Peyer's patch (tissue), 4 donors: ENCODE measurements at regions not wholly inside any gene's neighbourhood (a gene's known extent, or its start where the extent isn't known, plus 50 kb on each side); places are given as distances from the start of the nearest gene placed in this dataset.

Experiments
- DNase-seq, 3 donors: peaks; one replicate each; pipeline ENCODE4 v3.0.0-alpha.2; 2017 to 2019
- H3K27ac ChIP-seq, 4 donors: fragments of 200-600 bp; sonication (generic); one replicate each; pipeline ENCODE4 v1.5.1; 2016 to 2019
- H3K27me3 ChIP-seq, 2 donors: fragments of 200-600 bp; sonication (generic); one replicate each; pipeline ENCODE4 v1.5.1; 2019
- H3K36me3 ChIP-seq, 3 donors: fragments of 200-600 bp; sonication (generic); one replicate each; pipeline ENCODE4 v1.5.1; 2016 to 2019
- H3K4me1 ChIP-seq, 4 donors: fragments of 200-600 bp; sonication (generic); one replicate each; pipeline ENCODE4 v1.5.1; 2016 to 2019
- H3K4me3 ChIP-seq, 4 donors: fragments of 200-600 bp; sonication (generic); 1 replicate in 3 of 4; 2 replicates in 1 of 4; pipeline ENCODE4 v1.5.1; 2016 to 2019; ENCODE audit warnings: mild to moderate bottlenecking in 1 of 4
- H3K9me3 ChIP-seq, 4 donors: fragments of 200-600 bp; sonication (generic); one replicate each; pipeline ENCODE4 v1.5.1; 2016 to 2019; ENCODE audit warnings: mild to moderate bottlenecking in 1 of 4
- CTCF ChIP-seq, 6 experiments: fragments of 450-650 bp in 4 of 6; fragments of 200-600 bp in 2 of 6; sonication (generic) in 1 of 6; IDR thresholded peaks; one replicate each; pipeline ENCODE4 v1.5.1; 2017 to 2019; ENCODE audit warnings: antibody characterized with exemption in 6 of 6, mild to moderate bottlenecking in 3 of 6, moderate library complexity in 1 of 6
- POLR2A ChIP-seq, 2 donors: fragments of 450-650 bp; IDR thresholded peaks; one replicate each; pipeline ENCODE4 v1.5.1; 2017; ENCODE audit warnings: antibody characterized with exemption in 2 of 2, mild to moderate bottlenecking in 2 of 2, moderate library complexity in 2 of 2

- TF ChIP-seq POLR2A (IDR thresholded peaks at IDR 0.05) (no peak), CTCF (IDR thresholded peaks at IDR 0.05) (no peak)
Measured at GRCh38 chr1:64363111-64363510, 106.8 kb upstream of the CACHD1 start.

GRCh38 chr1:64363616-64364015, 106.3 kb upstream of the CACHD1 start:
- Histone ChIP-seq H3K36me3 (no peaks in the 10 kb centered on the region), H3K4me3 (no peak overlapping the region), H3K27ac (no peak overlapping the region), H3K4me1 (no peaks in the 10 kb centered on the region), H3K9me3 (no peaks in the 10 kb centered on the region), H3K27me3 (no peaks in the 10 kb centered on the region)
- TF ChIP-seq CTCF (IDR thresholded peaks at IDR 0.05) (no peak), POLR2A (IDR thresholded peaks at IDR 0.05) (no peak)
- DNase-seq = no peak

More at GRCh38 chr1:64363111-64363510, 106.8 kb upstream of the CACHD1 start:
- Histone ChIP-seq H3K4me3 (no peak overlapping the region), H3K27ac (no peak overlapping the region), H3K9me3 (no peaks in the 10 kb centered on the region), H3K27me3 (no peaks in the 10 kb centered on the region), H3K4me1 (no peaks in the 10 kb centered on the region), H3K36me3 (no peaks in the 10 kb centered on the region)
- DNase-seq = no peak

GRCh38 chr1:64366821-64367220, 103.1 kb upstream of the CACHD1 start:
- TF ChIP-seq CTCF (IDR thresholded peaks at IDR 0.05) (no peak), POLR2A (IDR thresholded peaks at IDR 0.05) (no peak)
- no peaks in the 10 kb centered on the region for H3K4me1 ChIP-seq
- no peaks in the 10 kb centered on the region for H3K27me3 ChIP-seq
- H3K27ac ChIP-seq = no peak overlapping the region
- no peak overlapping the region for H3K4me3 ChIP-seq
- H3K9me3 ChIP-seq = no peaks in the 10 kb centered on the region
- H3K36me3 ChIP-seq = no peaks in the 10 kb centered on the region
- no peak for DNase-seq

GRCh38 chr1:64368344-64368743, 101.6 kb upstream of the CACHD1 start:
- DNase-seq = no peak
- H3K4me3 ChIP-seq = no peak overlapping the region
- no peak overlapping the region for H3K27ac ChIP-seq
- no peaks in the 10 kb centered on the region for H3K27me3 ChIP-seq
- H3K9me3 ChIP-seq = no peaks in the 10 kb centered on the region
- TF ChIP-seq POLR2A (IDR thresholded peaks at IDR 0.05) = no peak
- TF ChIP-seq CTCF (IDR thresholded peaks at IDR 0.05) = no peak
- no peaks in the 10 kb centered on the region for H3K36me3 ChIP-seq
- H3K4me1 ChIP-seq = no peaks in the 10 kb centered on the region

- DNase-seq = no peak
- Histone ChIP-seq H3K4me3 (no peak overlapping the region), H3K27ac (no peak overlapping the region), H3K36me3 (no peaks in the 10 kb centered on the region), H3K4me1 (no peaks in the 10 kb centered on the region), H3K27me3 (no peaks in the 10 kb centered on the region), H3K9me3 (no peaks in the 10 kb centered on the region)
- no peak for TF ChIP-seq POLR2A (IDR thresholded peaks at IDR 0.05)
- peak in 2 of 6 experiments; percentile 30 to 42 for TF ChIP-seq CTCF (IDR thresholded peaks at IDR 0.05)
Measured at GRCh38 chr1:64378826-64379225, 91.1 kb upstream of the CACHD1 start.
